ENCODE measurements at regions not wholly inside any gene's neighbourhood (a gene's known extent, or its start where the extent isn't known, plus 50 kb on each side); places are given as distances from the start of the nearest gene placed in this dataset.

DNA sequence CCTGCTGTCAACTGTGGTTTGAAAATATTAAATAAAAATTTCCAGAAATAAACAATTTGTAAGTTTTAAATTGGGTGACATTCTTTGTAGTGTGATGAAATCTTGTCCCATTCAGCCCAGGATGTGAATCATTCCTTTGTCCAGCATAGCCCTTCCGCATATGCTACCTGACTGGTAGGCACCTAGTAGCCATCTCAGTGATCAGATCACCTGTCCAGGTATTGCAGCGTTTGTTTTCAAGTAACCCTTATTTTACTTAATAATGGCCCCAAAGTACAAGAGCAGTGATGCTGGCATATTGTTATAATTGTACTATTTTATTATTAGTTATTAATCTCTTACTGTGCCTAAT, 351.6 kb upstream of the B3GALT2 start:
- no peak for DNase-seq (ENCODE audit: low read depth, low spot score)

DNA sequence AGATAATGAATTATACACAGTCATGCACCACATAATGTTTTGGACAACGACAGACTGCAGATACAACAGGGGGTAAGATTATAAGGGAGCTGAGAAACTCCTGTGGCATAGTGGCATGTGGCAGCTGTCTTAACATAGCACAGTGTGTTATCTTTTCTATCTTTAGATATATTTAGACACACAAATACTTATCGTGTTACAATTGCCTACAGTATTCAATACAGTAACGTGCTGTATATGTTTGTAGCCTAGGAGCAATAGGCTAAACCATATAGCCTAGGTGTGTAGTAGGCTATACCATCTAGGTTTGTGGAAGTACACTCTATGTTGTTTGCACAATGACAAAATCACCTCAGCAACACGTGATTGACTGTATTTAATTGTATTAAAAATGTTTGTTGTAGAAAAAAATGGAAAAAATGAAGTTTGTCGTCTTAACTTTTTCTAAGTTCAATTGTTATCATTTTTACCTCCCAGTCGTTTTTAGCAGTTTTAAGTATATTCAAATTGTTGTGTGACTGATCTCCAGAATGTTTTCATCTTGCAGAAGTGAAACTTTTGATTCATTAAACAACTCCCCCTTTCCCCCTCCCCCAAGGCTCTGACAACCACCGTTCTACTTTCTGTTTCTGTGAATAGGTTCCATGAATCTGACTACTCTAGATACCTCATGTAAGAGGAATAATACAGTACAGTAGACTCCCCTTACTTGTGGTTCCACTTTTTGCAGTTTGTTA, 351.0 kb upstream of the B3GALT2 start:
- no peak for DNase-seq (ENCODE audit: low read depth, low spot score)

DNA sequence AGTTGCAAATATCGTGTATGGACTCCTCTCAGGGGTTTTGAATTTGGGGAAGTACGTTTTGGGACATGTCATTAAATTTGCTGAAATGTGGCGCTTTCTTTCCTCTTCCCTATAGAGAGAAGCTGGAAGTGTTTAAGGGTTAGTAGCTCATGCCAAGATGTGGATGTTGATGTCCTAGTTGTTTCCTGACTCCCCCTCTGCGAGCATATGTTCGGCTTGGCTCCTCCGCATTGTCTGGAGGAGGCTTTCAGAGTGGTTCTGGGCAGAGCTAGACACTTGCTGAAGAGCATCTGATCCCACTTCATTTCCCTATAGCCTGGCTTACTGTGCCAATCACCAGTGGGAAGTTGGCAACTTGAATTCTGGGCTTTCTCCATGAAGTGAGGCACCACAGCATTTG, 347.4 kb upstream of the B3GALT2 start:
- DNase-seq (ENCODE audit: low read depth, low spot score) = no peak

DNA sequence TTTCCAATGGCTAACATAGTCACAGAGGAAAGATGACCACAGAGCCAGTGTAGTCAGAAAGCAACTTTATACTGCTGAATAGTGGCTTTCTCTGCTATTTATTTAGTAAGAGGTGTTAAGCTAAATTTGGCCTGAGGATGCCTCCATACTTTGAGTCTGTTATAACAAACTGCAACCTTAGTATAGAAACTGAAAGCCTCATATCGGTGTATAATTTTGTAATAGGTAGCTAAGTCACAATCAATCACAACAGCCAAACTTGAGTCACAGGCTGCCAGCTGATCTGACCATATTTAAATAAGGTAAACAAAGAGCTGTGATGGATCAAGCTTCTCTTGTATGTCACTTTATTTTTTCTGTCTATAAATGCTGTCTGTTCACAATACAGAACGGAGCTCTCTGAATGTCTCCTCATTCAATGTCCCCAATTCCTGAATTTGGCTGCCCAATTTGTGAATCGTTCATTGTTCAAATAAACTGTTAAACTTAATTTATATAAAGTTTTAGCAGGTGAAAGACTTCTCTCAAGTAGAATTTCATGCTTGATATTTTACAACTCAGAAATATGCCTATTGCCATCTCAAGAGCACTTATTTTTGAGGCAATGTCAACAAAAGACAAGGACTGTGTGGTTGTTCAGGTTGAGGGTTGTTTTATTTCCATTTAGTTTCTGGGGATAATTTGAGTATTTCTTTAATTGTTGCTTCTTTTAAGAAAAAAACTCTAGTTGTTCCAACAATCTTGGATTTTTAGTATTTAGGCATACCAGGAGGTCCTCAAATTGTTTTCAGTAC, 339.7 kb upstream of the B3GALT2 start:
- no peak for DNase-seq (ENCODE audit: low read depth, low spot score)

DNA sequence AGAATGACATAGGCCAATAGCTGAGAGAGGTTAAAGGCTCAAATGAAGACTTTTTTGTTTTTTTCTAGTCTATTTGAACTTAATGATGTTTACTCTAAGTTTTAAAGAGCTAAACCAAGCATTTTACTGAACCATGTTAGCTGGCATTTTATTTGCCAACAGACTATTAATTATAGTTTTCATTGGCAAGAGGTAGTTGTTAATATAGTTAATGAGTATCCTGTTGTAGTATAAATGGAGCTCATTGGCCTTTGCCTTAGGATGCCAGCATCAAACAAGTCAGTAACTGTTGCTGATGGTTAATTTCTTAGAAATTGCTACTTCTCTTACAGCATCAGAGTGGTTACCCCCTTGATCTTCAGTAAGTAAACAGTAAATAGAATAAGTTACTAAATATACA, 339.0 kb upstream of the B3GALT2 start:
- no peak for DNase-seq (ENCODE audit: low read depth, low spot score)

DNA sequence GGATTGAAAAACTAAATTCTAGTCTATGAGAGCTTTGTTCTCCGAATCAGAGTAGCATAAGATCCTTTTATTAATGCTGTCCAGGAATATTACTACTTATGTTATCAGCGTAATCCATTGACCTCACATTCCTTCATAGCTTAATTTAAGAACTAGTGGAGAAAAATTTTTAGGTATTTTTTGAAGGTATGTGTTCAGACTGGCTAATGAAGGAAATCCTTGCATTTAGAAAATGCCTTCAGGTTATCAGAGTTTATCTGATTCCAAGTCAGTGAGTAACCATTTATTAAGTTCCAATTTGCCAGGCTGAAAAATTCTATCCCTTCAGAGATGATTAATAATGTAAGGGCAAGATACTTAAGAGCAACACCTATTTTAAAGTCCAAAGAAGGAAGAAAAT, 338.2 kb upstream of the B3GALT2 start:
- DNase-seq (ENCODE audit: low read depth, low spot score) = no peak

DNA sequence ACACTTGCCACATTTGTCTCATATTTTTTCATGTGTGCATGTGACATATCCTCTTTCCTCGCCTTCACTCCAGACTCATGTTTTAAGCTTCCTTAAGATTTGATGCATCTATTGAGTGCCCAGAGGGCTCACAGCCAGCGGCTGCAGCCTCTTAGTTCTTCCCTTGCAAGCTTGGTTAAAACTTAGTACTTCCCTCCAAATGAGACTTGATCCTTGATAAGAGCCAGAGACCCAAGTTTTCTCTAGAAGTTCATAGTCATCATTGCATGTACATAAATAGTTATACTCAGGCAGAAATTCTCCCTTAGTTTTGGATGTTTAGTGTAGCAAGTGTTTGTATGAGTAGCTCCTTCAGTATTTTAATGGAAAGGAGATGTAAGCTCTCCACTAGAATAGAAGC, 337.6 kb upstream of the B3GALT2 start:
- no peak for DNase-seq (ENCODE audit: low read depth, low spot score)

DNA sequence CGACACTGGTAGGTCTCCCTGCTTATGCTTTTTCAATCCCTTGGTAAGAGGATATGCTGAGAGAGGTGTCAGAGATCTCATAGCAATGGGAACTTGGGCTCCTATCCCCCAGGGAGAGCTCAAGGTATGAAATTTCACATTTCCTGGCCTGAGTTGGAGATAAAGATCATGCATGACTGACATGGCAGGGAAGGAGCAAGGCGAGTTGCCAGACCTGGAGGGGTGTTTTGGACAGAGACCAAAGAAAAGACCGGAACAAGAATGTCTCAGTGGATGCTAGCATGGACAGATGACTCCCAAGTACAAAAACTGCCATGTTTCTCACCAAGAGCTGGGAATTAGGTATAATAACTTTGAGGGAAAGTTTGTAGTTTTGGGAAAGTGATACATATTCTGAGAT, 334.1 kb upstream of the B3GALT2 start:
- no peak for DNase-seq (ENCODE audit: low read depth, low spot score)

DNA sequence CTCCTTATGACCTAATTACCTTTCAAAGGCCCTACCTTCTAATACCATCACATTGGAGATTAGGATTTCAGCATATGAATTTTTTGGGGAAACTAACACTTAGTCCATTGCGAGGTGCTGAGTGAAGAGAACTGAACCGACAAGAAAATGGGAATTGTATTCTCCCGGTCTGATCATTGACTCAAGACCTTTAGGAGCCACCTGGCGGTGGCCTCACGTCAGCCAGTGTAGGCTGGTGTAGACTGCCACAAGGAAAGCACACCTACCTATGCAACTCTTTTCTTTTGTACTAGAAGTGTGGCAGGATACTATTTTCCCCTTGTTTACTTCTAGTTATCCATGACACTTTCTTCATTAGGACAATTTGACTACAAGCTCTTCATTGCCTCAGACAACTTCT, 333.5 kb upstream of the B3GALT2 start:
- no peak for DNase-seq (ENCODE audit: low read depth, low spot score)

DNA sequence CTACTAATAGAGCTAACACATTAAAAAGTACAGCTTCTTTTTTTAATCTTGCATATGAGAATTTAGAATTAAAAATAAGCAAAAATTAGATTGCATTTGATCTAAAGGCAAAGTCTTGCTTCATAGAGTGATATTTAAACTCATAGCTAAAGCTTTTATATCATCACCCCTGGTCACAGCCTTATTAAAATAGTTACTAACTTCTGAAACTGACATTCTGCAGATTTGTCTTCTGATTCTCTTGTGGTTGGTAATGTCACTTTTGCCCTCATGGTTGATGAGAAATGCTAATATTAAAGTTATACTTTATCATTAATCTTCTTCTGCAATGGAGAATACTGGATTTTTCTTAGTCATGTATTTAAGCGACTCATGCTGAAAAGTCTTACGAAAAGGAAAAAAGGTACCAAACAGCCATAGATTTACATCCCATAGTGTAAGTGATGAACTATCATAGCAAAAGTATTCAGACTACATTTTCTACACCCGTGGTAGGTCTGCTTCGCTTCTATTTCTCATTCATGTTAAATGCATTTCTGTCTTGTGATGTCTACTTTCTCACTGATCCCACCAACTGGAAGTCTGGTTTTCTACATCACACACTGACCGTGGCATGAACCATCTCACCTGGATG, 330.5 kb upstream of the B3GALT2 start:
- DNase-seq (ENCODE audit: low read depth, low spot score) = no peak

DNA sequence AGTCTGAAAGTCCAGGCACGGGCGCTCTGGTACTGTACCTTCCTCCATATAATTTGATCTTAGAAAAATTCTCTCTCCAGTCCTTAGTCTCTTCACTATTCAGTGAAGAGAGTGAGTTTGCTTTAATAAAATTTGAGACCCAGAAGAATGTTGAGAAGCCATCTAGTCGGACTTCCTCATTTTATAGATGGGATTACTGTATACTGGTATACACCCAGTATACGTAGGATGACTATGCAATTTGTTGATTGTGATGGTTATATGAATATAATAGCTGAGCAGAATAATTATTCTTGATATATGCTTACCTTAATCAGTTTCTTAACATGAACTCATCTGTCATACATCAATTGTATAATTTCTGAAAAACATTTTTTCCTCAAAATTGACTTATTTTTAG, 328.0 kb upstream of the B3GALT2 start:
- DNase-seq (ENCODE audit: low read depth, low spot score) = no peak

DNA sequence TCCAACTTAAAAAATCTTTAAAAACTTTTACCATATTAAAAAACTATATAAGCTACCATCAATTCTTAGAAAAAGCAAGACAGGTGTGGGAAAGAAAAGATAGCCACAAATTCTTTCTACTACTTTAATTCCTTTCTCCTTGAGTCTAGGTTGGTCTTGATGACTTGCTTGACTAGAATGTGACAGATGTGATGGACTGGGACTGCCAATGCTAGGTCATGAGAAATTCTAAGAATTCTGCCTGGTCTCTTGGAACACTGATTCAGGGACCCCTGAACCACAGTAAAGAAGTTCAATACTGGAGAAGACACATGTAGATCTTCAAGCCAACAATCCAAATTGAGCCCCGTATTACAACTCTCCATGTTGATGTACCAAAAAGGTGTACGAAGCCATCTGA, 326.6 kb upstream of the B3GALT2 start:
- no peak for DNase-seq (ENCODE audit: low read depth, low spot score)

DNA sequence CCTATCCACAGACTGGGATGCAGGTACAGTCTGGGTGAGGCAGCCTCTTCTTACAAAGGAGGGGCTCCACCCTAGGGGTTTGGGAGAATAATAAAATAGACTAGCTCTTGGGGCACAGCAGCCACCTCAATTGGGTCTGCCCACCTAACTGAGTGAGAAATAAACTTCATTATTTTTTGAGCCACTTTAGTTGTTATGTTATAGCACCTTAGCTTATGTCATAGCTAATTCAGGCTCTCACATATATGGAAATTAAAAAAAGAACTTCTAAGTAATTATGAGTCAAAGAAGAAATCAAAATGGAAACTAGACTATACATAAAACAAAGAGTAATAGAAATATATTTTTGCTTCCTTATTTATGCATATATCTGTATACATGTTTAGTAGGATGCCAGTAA, 318.5 kb upstream of the B3GALT2 start:
- no peak for DNase-seq (ENCODE audit: low read depth, low spot score)

DNA sequence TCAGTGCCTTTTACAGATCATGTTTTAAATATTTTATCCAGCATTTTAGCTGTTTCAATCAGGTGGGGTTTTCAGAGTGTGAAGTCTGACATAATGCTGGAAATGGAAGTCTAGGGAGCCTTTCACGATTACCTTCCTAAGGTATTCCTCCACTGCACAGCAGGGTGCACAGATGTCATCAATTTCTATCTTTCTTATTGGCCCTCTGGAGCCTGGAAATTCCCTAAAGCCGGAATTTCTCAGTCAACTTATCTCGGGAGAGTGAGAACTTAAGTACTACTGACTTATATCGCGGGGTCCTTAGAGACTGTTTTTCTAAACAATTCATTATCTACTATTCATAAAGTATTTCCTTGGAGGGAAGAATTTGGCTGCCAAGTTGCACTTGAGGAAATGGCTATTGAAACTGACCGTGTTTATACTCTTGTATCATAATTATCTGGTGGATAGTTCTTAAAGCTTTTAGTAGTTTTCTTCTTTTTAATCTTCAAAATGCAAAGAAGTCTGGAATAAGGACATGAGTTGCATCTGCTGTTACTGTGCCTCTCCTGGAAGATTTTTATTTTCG, 311.8 kb upstream of the B3GALT2 start:
- DNase-seq (ENCODE audit: low read depth, low spot score) = no peak

DNA sequence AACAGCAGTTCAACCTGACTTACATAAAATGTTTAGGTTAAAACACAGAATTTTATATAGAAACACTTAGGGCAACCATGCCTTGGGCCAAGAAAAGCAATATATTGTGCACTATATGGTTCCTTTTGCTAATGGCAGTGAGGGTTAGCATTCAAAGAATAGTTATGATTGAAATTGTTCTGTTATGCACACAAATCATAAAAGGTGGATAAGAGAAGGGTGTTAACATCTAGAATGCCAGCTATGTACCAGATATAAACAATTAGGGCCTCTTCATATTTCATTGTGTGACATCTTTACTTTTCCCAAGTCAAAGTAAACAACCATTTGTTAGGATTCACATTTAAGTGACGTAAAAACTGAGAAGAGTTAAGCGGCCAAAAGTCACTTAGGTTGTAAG, 308.0 kb upstream of the B3GALT2 start:
- no peak for DNase-seq (ENCODE audit: low read depth, low spot score)

DNA sequence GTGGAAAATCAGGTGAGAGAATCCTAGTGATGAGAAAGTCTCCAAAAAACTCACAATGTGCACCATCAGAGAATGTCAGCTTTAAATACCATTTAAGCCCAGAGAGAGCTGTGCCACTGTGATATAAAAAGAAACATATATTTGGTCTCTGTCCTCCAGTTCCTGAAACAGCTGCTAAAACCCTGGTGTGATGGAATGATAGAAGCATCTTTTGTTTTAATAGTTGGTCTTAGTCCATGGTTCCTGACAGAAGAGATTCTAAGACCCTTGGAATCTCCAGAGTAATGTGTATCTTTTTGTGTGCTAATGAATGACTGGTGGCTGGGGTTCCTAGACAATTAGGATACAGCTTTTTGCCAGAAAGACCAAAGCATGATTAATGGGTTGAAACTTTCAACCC, 302.8 kb upstream of the B3GALT2 start:
- DNase-seq (ENCODE audit: low read depth, low spot score) = no peak

DNA sequence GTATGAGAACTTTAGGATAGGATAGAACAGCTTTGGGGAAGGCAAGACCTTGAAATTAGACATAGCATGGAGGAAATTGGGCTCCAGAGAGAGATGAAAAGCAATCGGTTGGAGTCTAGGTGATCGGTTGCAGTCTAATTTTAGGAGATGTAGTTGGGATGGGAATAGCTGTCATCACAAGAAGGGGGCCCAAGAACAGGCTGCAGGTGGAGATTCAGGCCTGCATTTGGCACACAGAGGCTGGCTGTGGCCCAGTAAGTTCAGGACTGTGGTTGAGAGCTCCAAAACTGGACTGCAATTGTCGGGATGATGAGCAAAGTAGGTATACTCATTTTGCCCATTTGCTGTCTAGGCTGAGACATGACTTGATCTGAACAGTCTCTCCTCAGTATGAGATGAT, 301.3 kb upstream of the B3GALT2 start:
- no peak for DNase-seq (ENCODE audit: low read depth, low spot score)

DNA sequence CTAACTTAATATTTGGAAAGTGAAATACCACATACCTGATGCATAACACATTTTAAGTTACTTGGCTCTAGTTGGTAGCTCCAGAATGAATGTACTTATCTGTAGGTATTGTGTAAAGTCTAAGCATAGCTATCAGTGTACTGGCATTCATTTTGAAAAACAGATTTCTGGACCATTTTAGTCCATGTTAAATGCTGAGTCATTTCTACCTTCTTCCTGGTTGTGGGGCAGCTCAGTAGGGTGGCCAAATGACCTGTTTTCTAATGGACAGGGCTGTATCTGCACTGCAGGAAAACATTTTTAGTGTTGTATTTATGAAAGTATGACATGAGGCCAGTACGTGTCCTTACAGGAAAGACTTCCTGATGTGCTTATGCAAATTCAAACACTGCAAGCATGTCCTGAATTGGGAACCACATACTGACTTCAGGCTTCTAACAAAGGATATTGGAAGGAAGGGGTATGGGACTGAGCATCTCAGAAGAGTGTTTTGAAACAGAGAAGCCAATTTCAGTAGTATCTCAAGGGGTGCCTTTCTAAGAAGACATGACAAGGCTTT, 300.3 kb upstream of the B3GALT2 start:
- no peak for DNase-seq (ENCODE audit: low read depth, low spot score)

DNA sequence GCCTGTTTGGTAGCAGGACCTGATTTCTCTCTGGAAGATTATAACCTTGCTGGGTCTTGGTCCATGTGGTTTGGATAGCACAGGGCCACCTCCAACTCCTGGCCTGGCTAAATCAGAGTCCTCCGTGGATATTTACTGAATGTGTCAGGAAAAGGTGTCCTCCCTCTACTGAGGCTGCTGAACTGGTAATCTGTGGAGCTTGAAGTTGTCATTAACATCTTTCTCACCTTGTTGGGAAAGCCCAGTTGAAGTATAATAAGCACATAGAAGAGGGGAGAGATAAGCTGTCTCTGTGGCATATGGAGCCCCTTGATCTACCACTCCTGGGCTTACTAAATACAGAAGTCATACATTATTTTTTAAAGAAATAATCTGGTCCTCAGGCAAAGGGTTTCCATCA, 294.3 kb upstream of the B3GALT2 start:
- DNase-seq (ENCODE audit: low read depth, low spot score) = no peak

DNA sequence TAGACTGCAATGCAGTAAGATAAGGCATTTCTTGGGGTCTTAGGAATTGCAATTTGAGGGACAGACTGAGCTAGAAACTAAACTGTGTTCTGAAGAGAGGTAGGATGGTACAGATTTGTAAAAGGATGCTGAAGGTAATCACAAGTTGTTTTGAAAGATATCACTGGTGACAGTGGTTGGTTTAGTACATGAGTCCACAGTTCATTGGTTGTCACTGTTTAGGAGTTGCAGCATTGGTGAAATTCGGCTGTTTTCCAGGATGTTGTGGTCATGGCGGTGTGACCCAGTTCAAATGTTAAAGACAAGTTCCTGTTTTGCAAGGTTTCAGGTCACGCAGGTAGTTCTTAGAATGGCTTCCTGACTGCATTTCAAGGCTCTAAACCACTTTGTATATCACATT, 292.8 kb upstream of the B3GALT2 start:
- DNase-seq (ENCODE audit: low read depth, low spot score) = no peak

DNA sequence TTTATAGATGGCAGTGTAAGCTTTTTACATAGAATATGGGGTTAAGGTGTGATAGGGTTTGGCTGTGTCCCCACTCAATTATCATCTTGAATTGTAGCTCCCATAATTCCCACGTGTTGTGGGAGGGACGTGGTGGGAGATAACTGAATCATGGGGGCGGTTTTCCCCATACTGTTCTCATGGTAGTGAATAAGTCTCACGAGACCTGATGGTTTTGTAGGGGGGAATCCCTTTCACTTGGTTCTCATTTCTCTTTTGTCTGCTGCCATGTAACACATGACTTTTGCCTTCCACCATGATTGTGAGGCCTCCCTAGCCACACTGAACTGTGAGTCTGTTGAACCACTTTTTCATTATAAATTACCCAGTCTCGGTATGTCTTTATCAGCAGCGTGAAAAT, 290.3 kb upstream of the B3GALT2 start:
- no peak for DNase-seq (ENCODE audit: low read depth, low spot score)

DNA sequence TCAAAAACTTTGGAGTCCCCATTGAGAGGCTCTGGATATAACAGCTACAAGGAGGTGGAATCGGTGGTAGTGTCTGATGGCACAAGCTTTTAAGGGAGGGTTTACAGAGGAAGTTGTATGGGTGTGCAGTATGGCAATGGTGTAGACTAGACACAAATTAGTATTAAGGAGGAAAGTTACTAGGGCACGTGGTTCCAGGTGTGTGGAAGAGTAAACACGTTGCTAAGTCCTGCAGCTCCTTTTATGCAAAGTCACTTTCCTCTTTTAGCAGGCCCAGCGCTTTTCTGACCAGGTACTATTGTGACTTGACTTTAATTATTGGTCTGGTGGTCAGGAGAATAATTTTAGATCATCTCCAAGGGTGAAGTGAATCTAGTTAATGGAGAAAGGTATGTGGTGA, 287.5 kb upstream of the B3GALT2 start:
- DNase-seq (ENCODE audit: low read depth, low spot score) = no peak
